GM21447 (cell line): ENCODE measurements at regions not wholly inside any gene's neighbourhood (a gene's known extent, or its start where the extent isn't known, plus 50 kb on each side); places are given as distances from the start of the nearest gene placed in this dataset.
"Not testable (repeated sequence)": the region's sequence is repeated elsewhere in the genome, so short reads cannot be mapped to it uniquely, and the experiment has no call there.

Experiments used
- ATAC-seq: cut with Tn5 transposase; IDR thresholded peaks from one replicate; pipeline ENCODE4 v1.9.1; 2021; ENCODE audit not compliant: unreplicated experiment

DNA sequence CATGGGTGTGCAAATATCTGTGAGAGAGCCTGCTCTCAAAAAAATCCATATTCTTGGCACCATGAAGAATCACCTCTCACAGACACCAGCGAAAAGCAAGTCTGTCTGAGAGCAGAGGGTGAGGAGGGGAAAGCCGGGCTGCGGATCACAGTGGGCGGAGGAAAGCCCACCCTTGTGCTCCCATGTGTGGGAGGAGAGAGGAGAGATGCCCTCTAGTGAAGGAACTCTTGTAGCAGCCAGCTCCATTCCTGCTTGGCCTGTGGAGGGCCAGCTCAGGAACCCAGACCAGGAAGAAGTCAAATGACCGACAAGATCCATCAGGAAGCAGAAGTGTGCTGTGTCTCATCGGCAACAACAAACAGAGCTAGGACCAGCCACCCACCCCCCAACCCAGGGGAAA lies 321.7 kb upstream of the PLGLB1 start:
- ATAC-seq = not testable (repeated sequence)

DNA sequence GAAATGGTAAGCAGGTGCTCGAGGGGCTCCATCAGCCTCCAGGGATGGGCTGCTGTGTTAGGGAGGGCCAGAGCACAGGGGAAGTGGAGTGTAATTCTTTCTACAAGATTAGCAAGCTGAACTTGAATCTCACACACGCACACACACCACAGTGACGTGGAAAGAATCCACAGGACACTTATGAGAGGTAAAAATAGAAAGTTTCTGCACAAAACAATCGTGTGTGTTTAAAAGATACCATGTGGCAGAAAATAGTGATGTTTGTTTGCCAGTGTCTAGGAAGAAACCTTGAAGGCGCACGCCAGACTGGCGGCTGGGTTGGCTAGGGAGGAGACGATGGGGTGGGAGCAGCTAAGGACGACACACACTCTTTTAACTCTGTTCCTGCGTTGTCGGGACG lies 323.6 kb upstream of the PLGLB1 start:
- not testable (repeated sequence) for ATAC-seq

DNA sequence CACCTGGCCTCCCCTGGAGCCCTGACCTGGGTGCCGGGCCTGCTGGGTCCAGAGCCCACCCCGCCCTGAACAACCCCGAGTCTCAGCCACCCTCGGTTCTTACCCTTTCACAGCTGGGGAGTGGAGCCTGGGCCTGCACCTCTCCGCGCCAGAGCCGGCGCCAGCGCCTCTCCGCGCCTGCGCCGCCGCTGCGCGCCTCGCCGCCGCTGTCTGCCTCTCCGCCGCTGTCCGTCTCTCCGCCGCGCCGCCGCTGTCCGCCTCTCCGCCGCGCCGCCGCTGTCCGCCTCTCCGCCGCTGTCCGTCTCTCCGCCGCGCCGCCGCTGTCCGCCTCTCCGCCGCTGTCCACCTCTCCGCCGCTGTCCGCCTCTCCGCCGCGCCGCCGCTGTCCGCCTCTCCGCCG lies 326.9 kb upstream of the PLGLB1 start:
- not testable (repeated sequence) for ATAC-seq

DNA sequence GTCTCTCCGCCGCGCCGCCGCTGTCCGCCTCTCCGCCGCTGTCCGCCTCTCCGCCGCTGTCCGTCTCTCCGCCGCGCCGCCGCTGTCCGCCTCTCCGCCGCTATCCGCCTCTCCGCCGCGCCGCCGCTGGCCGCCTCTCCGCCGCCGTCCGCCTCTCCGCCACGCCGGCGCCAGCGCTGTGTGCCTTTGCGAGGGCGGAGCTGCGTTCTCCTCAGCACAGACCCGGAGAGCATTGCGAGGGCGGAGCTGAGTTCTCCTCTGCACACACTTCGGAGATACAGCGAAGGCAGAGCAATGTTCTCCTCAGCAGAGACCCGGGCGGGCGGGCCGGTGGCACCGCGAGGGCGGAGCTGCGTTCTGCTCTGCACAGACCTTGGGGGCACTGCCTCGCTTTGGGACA lies 327.4 kb upstream of the PLGLB1 start:
- not testable (repeated sequence) for ATAC-seq

DNA sequence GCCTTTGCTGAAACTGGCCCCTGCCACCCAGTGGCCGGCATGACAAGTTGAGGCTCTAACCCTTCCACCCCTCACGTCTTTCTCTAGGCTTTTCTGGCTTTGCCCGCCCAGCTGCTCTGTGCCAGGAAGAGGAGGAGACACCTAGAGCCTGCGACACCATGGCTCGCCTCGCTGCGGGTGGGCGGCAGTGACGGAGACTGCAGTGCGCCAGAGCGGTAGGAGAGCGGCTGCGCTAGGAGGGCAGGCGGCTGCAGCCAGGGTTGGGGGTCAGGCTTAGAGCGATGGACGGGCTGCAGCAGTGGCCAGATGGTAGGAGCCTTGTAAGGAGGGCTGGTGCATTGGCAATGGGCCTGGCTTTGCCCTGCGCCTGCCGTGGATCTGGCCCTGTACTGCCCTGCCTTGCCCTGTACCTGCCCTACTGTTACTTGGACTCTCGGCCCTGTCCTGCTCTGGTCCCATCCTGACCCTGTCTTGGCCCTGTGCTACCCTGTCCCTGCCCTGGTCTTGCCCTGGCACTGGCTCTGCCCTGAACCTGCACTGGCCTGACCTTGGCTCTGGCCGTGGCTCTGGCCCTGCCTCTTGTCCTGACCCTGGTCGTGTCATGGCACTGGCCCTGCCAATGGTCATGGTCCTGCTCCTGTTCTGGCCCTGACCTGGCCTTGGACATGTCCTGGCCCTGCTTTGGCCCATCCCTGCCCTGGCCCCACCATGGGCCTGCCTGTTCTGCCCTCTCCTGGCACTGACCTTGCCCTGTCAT lies 330.7 kb upstream of the PLGLB1 start:
- not testable (repeated sequence) for ATAC-seq

DNA sequence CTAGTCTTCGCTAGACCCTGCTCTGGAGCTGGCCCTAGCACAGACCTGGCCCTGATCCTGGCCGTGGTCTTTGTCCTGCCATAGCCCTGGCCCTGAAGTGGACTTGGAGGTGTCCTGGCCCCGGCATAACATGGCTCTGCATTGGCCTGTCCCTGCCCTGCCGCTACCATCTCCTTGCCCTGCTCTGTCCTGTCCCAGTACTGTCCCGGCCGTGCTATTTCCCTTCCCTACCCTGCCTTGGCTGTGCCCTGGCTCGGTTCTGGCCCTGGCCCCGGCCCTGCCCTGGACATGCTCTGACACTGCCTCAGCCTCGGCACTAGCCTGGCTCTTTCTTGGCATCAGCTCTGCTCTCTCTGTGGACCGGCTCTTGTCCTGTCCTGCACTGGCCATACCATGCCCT lies 331.8 kb upstream of the PLGLB1 start:
- not testable (repeated sequence) for ATAC-seq

DNA sequence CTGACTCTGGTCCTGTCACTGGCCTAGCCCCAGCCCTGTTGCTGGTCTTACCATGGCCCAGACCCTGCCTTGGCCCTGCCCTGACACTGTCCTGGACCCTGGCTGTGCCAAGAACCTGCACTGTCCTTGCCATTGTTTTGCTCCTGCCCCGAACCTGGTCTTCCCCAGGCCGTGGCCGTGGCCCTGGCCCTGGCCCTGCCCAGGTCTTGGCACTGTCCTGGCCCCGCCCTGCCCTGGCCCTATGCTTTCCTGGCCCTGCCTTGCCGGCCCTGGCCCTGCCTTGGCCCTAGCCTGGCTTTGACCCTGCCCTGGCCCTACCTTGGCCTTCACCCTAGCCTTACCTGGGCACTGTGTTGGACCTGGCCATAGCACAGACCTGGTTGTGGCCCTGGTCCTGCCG lies 332.5 kb upstream of the PLGLB1 start:
- not testable (repeated sequence) for ATAC-seq

DNA sequence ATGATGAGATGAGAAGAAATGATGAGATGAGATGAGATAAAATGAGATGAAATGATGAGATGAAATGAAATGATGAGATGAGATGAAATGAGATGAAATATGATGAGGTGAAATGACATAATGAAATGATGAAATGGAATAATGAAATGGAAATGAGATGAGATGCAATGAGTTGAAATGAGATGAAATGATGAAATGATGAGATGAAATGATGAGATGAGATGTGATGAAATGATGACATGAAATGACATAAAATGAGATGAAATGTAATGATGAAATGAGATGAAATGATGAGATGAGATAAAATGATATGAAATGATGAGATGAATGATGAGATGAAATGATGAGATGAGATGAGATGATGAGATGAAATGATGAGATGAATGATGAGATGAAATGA lies 338.6 kb upstream of the PLGLB1 start:
- ATAC-seq = not testable (repeated sequence)

DNA sequence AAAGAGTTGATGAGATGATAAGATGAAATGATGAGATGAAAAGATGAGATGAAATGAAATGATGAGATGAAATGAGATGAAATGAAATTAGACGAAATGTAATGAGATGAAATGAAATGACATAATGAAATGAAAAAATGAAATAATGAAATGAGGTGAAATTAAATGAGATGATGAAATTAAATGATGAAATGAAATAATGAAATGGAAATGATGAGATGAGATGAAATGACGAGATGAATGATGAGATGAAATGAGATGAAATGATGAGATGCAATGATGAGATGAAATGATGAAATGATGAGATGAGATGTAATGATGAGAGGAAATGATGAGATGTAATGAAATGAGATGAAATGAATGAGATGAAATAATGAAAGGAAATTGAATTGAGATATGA lies 339.3 kb upstream of the PLGLB1 start:
- not testable (repeated sequence) for ATAC-seq

DNA sequence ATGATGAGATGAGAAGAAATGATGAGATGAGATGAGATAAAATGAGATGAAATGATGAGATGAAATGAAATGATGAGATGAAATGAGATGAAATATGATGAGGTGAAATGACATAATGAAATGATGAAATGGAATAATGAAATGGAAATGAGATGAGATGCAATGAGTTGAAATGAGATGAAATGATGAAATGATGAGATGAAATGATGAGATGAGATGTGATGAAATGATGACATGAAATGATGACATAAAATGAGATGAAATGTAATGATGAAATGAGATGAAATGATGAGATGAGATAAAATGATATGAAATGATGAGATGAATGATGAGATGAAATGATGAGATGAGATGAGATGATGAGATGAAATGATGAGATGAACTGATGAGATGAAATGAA lies 340.2 kb upstream of the PLGLB1 start:
- ATAC-seq = not testable (repeated sequence)

DNA sequence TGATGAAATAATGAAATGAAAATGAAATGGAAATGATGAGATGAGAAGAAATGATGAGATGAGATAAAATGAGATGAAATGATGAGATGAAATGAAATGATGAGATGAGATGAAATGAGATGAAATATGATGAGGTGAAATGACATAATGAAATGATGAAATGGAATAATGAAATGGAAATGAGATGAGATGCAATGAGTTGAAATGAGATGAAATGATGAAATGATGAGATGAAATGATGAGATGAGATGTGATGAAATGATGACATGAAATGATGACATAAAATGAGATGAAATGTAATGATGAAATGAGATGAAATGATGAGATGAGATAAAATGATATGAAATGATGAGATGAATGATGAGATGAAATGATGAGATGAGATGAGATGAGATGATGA lies 342.7 kb upstream of the PLGLB1 start:
- not testable (repeated sequence) for ATAC-seq

DNA sequence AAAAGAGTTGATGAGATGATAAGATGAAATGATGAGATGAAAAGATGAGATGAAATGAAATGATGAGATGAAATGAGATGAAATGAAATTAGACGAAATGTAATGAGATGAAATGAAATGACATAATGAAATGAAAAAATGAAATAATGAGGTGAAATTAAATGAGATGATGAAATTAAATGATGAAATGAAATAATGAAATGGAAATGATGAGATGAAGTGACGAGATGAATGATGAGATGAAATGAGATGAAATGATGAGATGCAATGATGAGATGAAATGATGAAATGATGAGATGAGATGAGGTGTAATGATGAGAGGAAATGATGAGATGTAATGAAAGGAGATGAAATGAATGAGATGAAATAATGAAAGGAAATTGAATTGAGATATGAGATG lies 343.4 kb upstream of the PLGLB1 start:
- not testable (repeated sequence) for ATAC-seq

DNA sequence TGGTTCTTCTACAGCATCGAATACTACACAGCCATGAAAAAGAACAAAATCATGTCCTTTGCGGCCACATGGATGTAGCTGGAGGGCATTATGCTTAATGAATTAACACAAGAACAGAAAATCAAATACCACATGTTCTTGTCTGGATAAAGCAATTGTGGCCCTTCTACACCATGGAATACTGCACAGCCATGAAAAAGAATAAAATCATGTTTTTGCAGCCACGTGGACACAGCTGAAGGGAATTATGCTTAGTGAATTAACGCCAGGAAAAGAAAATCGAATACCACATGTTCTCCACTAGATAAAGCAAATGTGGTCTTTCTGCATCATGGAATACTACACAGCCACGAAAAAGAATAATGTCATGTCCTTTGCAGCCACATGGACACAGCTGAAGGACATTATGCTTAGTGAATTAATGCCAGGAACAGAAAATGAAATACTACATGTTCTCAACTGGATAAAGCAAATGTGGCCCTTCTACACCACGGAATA lies 361.8 kb upstream of the PLGLB2 start:
- ATAC-seq = not testable (repeated sequence)

DNA sequence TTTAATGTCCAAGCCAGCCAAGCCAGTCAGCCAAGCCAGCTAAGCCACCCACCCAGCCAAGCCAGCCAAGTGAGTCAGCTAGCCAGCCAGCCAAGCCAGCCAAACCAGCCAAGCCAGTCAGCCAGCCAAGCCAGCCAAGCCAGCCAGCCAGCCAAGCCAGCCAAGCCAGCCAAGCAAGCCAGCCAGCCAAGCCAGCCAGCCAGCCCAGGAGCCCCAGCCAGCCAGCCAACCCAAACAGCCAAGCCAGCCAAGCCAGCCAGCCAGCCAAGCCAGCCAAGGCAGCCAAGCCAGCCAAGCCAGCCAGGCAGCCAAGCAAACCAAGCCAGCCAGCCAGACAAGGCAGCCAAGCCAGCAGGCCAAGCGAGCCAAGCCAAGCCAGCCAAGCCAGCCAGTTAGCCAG lies 352.1 kb upstream of the PLGLB2 start:
- not testable (repeated sequence) for ATAC-seq

DNA sequence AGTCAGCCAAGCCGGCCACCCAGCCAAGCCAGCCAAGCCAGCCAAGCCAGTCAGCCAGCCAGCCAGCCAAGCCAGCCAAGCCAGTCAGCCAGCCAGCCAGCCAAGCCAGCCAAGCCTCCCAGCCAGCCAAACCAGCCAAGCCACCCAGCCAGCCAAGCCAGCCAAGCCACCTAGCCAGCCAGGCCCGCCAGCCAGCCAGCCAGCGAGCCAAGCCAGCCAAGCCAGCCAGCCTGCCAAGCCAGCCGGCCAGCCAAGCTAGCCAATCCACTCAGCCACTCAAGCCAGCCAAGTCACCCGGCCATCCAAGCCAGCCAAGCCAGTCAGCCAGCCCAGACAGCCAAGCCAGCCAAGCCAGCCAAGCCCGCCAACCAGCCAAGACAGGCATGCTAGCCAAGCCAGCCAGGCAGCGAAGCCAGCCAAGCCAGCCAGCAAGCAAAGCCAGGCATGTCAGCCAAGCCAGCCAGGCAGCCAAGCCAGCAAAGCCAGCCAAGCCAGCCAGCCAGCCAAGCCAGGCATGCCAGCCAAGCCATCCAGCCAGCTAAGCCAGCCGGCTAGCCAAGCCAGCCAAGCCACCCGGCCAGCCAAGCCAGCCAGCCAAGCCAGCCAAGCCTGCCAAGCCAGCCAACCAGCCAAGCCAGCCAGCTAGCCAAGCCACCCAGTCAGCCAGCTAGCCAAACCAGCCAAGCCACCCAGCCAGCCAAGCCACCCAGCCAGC lies 351.2 kb upstream of the PLGLB2 start:
- ATAC-seq = not testable (repeated sequence)

DNA sequence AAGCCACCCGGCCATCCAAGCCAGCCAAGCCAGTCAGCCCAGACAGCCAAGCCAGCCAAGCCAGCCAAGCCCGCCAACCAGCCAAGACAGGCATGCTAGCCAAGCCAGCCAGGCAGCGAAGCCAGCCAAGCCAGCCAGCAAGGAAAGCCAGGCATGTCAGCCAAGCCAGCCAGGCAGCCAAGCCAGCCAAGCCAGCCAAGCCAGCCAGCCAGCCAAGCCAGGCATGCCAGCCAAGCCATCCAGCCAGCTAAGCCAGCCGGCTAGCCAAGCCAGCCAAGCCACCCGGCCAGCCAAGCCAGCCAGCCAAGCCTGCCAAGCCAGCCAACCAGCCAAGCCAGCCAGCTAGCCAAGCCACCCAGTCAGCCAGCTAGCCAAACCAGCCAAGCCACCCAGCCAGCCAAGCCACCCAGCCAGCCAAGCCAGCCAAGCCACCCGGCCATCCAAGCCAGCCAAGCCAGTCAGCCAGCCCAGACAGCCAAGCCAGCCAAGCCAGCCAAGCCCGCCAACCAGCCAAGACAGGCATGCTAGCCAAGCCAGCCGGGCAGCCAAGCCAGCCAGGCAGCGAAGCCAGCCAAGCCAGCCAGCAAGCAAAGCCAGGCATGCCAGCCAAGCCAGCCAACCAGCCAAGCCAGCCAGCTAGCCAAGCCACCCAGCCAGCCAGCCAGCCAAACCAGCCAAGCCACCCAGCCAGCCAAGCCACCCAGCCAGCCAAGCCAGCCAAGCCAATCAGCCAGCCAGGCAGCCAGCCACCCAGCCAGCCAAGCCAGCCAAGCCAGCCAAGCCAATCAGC lies 350.4 kb upstream of the PLGLB2 start:
- ATAC-seq = not testable (repeated sequence)

DNA sequence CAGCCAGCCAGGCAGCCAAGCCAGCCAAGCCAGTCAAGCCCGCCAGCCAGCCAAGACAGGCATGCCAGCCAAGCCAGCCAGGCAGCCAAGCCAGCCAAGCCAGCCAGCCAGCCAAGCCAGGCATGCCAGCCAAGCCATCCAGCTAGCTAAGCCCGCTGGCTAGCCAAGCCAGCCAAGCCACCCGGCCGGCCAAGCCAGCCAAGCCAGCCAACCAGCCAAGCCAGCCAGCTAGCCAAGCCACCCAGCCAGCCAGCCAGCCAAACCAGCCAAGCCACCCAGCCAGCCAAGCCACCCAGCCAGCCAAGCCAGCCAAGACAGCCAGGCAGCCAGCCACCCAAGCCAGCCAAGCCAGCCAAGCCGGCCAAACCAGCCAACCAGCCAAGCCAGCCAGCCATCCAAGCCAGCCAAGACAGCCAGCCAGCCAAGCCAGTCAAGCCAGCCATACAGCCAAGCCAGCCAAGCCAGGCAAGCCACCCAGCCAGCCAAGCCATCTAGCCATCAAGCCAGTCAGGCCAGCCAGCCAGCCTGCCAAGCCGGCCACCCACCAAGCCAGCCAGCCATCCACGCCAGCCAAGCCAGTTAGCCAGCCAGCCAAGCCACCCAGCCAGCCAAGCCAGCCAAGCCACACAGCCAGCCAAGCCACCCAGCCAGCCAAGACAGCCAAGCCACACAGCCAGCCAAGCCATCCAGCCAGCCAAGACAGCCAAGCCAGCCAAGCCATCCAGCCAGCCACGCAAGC lies 349.2 kb upstream of the PLGLB2 start:
- ATAC-seq = not testable (repeated sequence)

DNA sequence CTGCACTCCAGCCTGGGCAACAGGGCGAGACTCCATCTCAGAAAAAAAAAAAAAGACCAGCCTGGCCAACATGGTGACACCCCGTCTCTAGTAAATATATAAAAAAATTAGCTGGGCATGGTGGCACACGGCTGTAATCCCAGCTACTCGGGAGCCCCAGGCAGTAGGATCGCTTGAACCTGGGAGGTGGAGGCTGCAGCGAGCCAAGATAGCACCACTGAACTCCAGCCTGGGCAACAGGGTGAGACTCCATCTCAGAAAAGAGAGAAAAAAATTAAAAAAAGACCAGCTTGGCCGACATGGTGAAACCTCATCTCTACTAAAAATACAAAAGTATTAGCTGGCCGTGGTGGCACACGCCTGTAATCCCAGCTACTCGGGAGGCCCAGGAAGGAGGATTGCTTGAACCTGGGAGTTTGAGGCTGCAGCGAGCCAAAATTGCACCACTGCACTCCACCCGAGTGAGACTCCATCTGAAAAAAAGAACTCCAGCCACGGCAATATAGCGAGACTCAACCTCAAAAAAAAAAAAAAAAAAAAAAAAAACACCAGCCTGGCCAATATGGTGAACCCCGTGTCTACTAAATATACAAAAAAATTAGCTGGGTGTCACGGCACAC lies 346.1 kb upstream of the PLGLB2 start:
- no peak for ATAC-seq

DNA sequence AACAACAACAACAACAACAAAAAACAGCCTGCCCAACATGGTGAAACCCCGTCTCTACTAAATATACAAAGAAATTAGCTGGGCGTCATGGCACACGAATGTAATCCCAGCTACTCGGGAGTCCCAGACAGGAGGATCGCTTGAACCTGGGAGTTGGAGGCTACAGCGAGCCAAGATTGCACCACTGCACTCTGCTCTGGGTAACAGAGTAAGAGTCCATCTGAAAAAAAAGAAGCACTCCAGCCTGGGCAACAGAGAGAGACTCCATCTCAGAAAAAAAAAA lies 344.1 kb upstream of the PLGLB2 start:
- no peak for ATAC-seq

DNA sequence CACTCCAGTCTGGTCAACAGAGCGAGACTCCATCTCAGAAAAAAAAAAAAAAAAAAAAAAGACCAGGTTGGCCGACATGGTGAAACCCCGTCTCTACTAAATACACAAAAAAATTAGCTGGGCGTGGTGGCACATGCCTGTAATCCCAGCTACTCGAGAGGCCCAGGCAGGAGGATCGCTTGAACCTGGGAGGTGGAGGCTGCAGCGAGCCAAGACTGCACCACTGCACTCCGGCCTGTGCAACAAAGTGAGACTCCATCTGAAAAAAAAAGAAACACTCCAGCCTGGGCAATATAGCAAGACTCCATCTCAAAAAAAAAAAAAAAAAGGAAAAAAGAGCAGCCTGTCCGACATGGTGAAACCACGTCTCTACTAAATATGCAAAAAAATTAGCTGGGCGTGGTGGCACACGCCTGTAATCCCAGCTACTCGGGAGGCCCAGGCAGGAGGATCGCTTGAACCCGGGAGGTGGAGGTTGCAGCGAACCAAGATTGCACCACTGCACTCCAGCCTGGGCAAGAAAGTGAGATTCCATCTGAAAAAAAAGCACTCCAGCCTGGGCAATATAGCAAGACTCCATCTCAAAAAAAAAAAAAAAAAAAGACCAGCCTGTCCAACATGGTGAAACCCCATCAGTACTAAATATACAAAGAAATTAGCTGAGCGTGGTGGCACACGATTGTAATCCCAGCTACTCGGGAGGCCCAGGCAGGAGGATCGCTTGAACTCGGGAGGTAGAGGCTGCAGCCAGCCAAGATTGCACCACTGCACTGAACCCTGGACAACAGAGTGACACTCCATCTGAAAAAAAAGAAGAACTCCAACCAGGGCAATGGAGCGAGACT lies 343.3 kb upstream of the PLGLB2 start:
- ATAC-seq = not testable (repeated sequence)
